ENCODE measurements at regions not wholly inside any gene's neighbourhood (a gene's known extent, or its start where the extent isn't known, plus 50 kb on each side); places are given as distances from the start of the nearest gene placed in this dataset.
"Not testable (repeated sequence)": the region's sequence is repeated elsewhere in the genome, so short reads cannot be mapped to it uniquely, and the experiment has no call there.

GRCh38 chr15:39011066-39011465 lies 446.5 kb upstream of the RASGRP1 start:
- TF ChIP-seq RNF2 (IDR thresholded peaks at IDR 0.05; ENCODE audit: borderline replicate concordance, low read depth); CTCF (IDR thresholded peaks at IDR 0.05); PHF8 (IDR thresholded peaks at IDR 0.05; ENCODE audit: borderline replicate concordance, low read depth); RAD21 (conservative IDR thresholded peaks at IDR 0.05 in 1 of 2, IDR thresholded peaks at IDR 0.05 in 1 of 2); HOXA7 (CRISPR knock-in tag; IDR thresholded peaks at IDR 0.05); REST (IDR thresholded peaks at IDR 0.05); ESRRA (IDR thresholded peaks at IDR 0.05; ENCODE audit: borderline replicate concordance, low read length); HEYL (CRISPR knock-in tag; IDR thresholded peaks at IDR 0.05); MAZ (IDR thresholded peaks at IDR 0.05; ENCODE audit: borderline replicate concordance, low read depth, low read length); POLR2A (IDR thresholded peaks at IDR 0.05; ENCODE audit: low read length); ELK1 (IDR thresholded peaks at IDR 0.05; ENCODE audit: low read depth, low read length): not testable (repeated sequence)

All from A549 (cell line).